HG03108 (cell line): ENCODE measurements at regions not wholly inside any gene's neighbourhood (a gene's known extent, or its start where the extent isn't known, plus 50 kb on each side); places are given as distances from the start of the nearest gene placed in this dataset.
A peak's percentile ranks its signal among the peaks of the same experiment; 100 is the strongest.
"Not testable (repeated sequence)": the region's sequence is repeated elsewhere in the genome, so short reads cannot be mapped to it uniquely, and the experiment has no call there.

Experiments
- ATAC-seq: cut with Tn5 transposase; IDR thresholded peaks from one replicate; pipeline ENCODE4 v1.9.1; 2021; ENCODE audit warnings: moderate library complexity; ENCODE audit not compliant: unreplicated experiment

- no peak for ATAC-seq
Measured at GRCh38 chrX:117843749-117844148, 272.9 kb downstream of the KLHL13 start.

DNA sequence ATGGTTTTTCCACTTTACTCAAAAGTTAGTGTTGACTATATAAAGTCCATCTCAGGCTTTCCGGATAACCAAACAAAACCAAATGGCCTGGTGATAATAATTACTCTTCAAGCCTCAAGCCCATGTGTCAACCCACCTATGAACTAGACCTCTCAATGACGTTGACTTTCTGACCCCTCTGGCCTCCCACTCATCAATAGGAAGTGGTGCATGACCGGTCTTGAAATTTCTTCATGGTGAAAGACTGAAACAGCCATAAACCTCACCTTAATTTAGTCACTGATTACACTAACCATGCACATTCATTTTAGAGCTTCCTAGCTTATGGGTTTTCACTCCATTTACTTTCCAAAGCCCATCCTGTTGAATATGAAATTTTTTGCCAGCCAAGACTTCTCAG, 276.0 kb downstream of the KLHL13 start:
- ATAC-seq: no peak

DNA sequence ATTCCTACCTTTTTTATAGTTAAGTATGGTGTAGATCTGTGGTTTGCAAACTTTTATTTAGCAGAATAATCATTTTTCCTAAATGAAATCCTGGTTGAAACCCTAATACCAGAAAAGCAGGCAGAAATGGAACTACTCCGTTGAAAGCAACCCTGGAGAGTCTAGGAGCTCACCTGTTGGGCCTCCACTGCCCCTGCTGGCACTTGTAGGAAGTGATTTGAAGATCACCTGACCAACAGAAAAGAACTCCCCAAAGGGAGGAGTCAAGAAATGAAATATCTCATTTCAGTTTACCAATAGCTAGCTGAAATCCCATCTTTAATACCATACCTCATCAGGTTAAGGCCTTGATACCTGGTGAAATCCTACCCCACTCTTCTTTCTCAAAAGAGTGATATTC, 277.1 kb downstream of the KLHL13 start:
- ATAC-seq: no peak

DNA sequence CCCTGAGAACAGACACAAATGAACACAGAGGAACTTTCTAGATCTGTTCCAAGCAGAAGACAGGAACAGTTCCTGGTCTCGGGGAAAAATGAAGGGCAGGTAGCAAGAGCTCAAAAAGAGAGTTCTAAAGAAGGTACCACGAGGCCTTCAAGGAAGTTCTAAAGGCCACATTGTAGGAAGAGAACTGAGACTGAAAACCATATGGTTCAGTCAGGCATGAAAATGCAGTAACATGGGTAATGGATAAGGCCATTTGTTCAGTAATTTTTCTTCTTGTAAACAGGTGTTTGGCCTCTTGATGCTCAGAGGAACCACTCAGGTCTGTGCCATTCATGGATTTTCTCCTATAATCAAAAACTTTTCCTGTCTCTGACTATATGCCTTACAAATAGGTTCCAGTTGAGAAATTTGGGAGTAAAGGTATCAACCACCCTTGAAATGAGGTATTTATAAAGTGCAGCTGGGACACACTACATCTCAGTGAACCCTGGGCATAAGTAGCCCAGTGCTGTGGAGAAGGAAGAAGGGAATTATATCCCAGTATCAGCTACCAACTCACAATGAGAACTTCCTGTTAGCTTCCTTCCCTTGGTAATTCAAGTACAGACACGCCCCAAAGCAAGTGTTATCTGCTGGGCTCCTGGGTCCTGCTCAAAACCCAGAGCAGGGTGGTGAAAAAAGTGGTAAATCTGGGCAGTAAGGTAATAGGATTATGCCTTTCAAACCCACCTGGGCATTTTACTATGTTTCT, 277.9 kb downstream of the KLHL13 start:
- no peak for ATAC-seq

DNA sequence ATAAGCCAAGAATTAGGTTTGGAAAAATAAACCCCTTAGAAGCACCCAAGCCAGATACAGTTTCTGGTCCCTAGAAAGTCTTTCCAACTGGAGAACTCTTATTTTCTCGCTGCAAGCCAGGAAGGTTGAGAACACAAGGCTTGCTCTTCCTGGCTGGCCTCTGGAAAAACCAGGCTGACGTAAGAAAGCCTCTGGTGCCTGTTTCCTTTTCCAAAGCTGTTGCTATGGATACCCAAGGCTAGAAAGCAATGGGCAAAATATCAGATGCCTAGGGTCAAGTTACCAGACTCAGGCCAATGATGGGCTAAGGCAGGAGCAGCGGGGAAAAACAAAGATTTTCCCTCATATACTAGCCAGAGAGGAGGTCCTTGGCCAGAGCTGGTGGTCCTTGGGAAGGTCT, 281.6 kb downstream of the KLHL13 start:
- ATAC-seq: no peak

GRCh38 chrX:117834076-117834475, 282.5 kb downstream of the KLHL13 start:
- ATAC-seq: no peak

GRCh38 chrX:117821472-117821871, 295.1 kb downstream of the KLHL13 start:
- not testable (repeated sequence) for ATAC-seq

DNA sequence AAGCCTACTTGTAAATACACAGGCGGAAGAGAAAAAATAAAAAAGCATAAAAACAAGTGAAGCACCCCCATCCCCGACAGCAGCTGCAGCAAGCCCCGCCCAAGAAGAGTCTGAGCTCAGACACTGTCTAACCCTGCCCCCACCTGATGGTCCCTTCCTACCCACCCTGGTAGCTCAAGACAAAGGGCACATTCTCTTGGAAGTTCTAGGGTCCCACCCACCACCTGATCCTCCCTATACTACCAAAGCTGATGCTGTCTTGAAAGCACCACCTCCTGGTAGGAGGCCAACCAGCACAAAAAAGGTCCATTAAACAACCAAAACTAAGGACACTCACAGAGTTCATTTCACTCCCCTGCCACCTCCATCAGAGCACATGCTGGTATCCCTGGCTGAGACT, 308.2 kb downstream of the KLHL13 start:
- ATAC-seq: no peak

- ATAC-seq: no peak
Measured at GRCh38 chrX:117803463-117803862, 313.1 kb downstream of the KLHL13 start.

DNA sequence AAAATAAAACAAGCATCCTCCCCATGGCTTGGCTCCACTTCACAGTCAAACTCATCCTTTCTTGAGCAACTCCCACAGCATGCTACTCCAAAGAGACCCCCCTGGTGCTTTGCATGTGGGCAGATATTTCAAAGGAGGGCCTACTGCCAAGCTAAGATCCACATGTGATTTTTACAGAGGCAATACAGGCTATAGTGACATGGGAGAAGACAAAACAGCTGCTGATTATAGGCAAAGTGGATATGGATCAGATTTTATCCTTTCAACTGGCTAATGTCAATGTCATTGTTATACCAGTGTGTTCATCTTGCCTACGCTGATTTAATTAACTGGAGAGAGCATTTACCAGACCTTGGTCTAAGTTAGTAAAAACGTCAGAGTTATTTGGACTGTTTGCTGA, 328.3 kb downstream of the KLHL13 start:
- no peak for ATAC-seq

DNA sequence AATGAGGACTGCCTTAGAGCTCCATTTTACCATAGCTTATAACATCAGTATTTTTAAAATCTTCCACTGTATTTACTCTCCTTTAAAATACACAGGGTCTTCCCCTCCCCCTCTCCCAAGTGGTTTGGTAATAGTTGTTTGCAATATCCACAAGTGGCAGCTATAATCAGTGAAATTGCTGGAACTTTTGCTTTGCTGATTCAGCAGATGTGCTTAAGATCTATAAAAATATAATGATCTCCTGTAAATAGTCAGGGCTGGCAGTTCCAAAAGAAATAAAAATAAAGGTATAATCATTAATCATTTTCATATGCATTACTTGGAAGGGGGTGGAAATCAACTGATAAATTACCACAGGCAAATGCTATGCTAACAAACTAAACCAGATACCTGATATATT, 345.2 kb downstream of the KLHL13 start:
- ATAC-seq: no peak

DNA sequence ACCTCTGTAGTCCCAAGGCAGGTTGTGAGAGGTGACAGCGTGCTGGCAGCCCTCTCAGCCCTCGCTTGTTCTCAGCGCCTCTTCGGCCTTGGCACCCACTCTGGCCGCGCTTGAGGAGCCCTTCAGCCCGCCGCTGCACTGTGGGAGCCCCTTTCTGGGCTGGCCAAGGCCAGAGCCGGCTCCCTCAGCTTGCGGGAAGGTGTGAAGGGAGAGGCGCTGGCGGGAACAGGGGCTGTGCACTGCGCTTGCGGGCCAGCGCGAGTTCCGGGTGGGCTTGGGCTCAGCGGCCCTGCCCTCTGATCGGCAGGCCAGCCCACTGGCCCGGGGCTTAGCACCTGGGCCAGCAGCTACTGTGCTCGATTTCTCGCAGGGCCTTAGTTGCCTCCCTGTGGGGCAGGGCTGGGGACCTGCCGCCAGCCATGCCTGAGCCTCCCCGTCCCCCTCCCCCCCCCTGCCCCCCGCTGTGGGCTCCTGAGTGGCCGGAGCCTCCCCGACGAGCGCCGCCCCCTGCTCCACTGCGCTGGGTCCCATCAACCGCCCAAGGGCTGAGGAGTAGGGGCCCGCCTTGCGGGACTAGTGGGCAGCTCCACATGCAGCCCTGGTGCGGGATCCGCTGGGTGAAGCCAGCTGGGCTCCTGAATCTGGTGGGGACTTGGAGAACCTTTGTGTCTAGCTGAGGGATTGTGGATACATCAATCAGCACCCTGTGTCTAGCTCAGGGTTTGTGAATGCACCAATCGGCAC, 347.6 kb downstream of the KLHL13 start:
- ATAC-seq: no peak

GRCh38 chrX:117765211-117765610, 351.4 kb downstream of the KLHL13 start:
- ATAC-seq: no peak

GRCh38 chrX:117752745-117753144, 363.9 kb downstream of the KLHL13 start:
- peak; percentile 58 for ATAC-seq

- ATAC-seq: no peak
Measured at GRCh38 chrX:117751155-117751554, 365.5 kb downstream of the KLHL13 start.

- no peak for ATAC-seq
Measured at GRCh38 chrX:117744958-117745357, 371.7 kb downstream of the KLHL13 start.

GRCh38 chrX:117743469-117744251, 372.9 kb downstream of the KLHL13 start:
- ATAC-seq: no peak

DNA sequence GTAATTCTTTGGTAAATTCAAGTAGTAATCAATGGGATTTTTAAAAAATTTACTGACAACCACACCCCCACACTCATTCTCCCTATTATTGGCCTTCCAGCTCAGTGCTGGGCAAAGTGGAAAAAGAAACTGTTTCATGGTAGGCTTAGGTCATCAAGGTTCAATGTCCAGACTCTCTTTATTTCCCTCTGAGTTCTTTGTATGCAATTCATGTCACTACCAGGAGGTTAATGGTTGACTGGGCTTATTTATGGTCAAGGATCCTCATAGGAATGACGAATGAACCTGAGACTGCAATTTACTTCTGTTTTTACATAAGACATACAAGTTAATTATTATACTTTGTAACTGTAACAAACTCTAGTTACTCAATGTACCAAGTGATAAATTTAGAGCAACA, 403.2 kb downstream of the KLHL13 start:
- ATAC-seq: no peak

GRCh38 chrX:117711782-117712181, 404.8 kb downstream of the KLHL13 start:
- ATAC-seq: no peak

GRCh38 chrX:117707948-117708743, 408.5 kb downstream of the KLHL13 start:
- ATAC-seq: no peak

DNA sequence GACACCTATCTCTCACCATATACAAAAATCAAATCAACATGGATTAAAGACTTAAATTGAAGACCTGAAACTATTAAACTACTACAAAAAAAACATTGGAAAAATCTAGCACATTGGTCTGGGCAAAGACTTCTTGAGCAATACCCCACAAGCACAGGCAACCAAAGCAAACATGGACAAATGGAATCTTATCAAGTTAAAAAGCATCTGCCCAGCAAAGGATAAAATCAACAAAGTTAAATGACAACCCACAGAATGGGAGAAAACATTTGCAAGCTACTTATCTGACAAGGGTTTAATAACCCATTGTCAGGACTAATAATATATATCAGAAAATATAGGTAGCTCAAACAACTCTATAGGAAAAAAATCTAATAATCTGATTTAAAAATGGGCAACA, 415.6 kb downstream of the KLHL13 start:
- no peak for ATAC-seq
